GM23338 (cell line): ENCODE measurements at regions not wholly inside any gene's neighbourhood (a gene's known extent, or its start where the extent isn't known, plus 50 kb on each side); places are given as distances from the start of the nearest gene placed in this dataset.

ENCODE experiments used
- ATAC-seq: fragments of 200-7000 bp; cut with Tn5 transposase; 3 replicates; pipeline ENCODE4 v1.9.1; 2020
- DNase-seq: peaks from one replicate; pipeline ENCODE4 v3.0.0-alpha.2; 2015; ENCODE audit warnings: low spot score
- H2AFZ ChIP-seq: fragments of 200-600 bp; sonication (generic); 2 replicates; pipeline ENCODE4 v1.8.0; 2016; ENCODE audit warnings: antibody characterized with exemption, mild to moderate bottlenecking, moderate library complexity
- H3F3A ChIP-seq: fragments of 200-600 bp; sonication (generic); replicated peaks from 2 replicates; pipeline ENCODE4 v1.8.0; 2017; ENCODE audit warnings: antibody characterized with exemption, mixed run types, low read depth
- H3K27ac ChIP-seq: fragments of 200-600 bp; sonication (generic); 2 replicates; pipeline ENCODE4 v1.6.1; 2016; ENCODE audit warnings: low read depth
- H3K27me3 ChIP-seq: fragments of 200-600 bp; sonication (generic); 2 replicates; pipeline ENCODE4 v1.8.0; 2016; ENCODE audit warnings: mild to moderate bottlenecking, mixed run types, moderate library complexity; ENCODE audit not compliant: insufficient read depth
- H3K36me3 ChIP-seq: fragments of 200-600 bp; sonication (generic); 2 replicates; pipeline ENCODE4 v1.8.0; 2016; ENCODE audit warnings: mild to moderate bottlenecking; ENCODE audit not compliant: insufficient read depth
- H3K4me1 ChIP-seq: fragments of 200-600 bp; sonication (generic); 2 replicates; pipeline ENCODE4 v1.8.0; 2016; ENCODE audit warnings: mild to moderate bottlenecking, moderate library complexity; ENCODE audit not compliant: insufficient read depth
- H3K4me2 ChIP-seq: fragments of 200-600 bp; sonication (generic); 2 replicates; pipeline ENCODE4 v1.7.1; 2017; ENCODE audit warnings: mixed run types
- H3K4me3 ChIP-seq: fragments of 200-600 bp; sonication (generic); 2 replicates; pipeline ENCODE4 v1.6.1; 2016; ENCODE audit warnings: mixed run types
- H3K79me2 ChIP-seq: fragments of 200-600 bp; sonication (generic); replicated peaks from 2 replicates; pipeline ENCODE4 v1.8.0; 2017; ENCODE audit warnings: mild to moderate bottlenecking; ENCODE audit not compliant: insufficient read depth
- H3K9me2 ChIP-seq: fragments of 200-600 bp; sonication (generic); 2 replicates; pipeline ENCODE4 v1.8.0; 2017; ENCODE audit not compliant: insufficient read depth
- H4K20me1 ChIP-seq: fragments of 200-600 bp; sonication (generic); replicated peaks from 2 replicates; pipeline ENCODE4 v1.8.0; 2017; ENCODE audit warnings: mild to moderate bottlenecking; ENCODE audit not compliant: insufficient read depth
- H3K27ac Mint-ChIP-seq: 2 replicates; pipeline ENCODE4 v1.8.0; 2020; ENCODE audit warnings: inconsistent platforms, mild to moderate bottlenecking, moderate library complexity, mixed read lengths
- H3K27me3 Mint-ChIP-seq: 3 replicates; pipeline ENCODE4 v1.8.0; 2022; ENCODE audit warnings: low read depth, mild to moderate bottlenecking, moderate library complexity, mixed read lengths, inconsistent platforms; ENCODE audit not compliant: insufficient read depth, poor library complexity
- H3K36me3 Mint-ChIP-seq: 3 replicates; pipeline ENCODE4 v1.8.0; 2021; ENCODE audit warnings: low read depth, mild to moderate bottlenecking, inconsistent platforms, moderate library complexity, mixed read lengths
- H3K4me1 Mint-ChIP-seq: 3 replicates; pipeline ENCODE4 v1.8.0; 2020; ENCODE audit warnings: mild to moderate bottlenecking, inconsistent platforms, mixed read lengths
- H3K4me3 Mint-ChIP-seq: 3 replicates; pipeline ENCODE4 v1.8.0; 2021; ENCODE audit warnings: moderate library complexity, mild to moderate bottlenecking, inconsistent platforms, mixed read lengths
- H3K9me3 Mint-ChIP-seq: 3 replicates; pipeline ENCODE4 v1.8.0; 2020; ENCODE audit warnings: moderate library complexity, mild to moderate bottlenecking, inconsistent platforms, mixed read lengths
- CREB1 ChIP-seq: fragments of 250-450 bp; sonication (Bioruptor Pico); IDR thresholded peaks from 2 replicates; pipeline ENCODE4 v1.5.0; 2020; ENCODE audit warnings: low read depth, mild to moderate bottlenecking, moderate library complexity
- EZH2 ChIP-seq: fragments of 200-600 bp; sonication (generic); IDR thresholded peaks from one replicate; pipeline ENCODE4 v1.8.0; 2017; ENCODE audit warnings: antibody characterized with exemption, mild to moderate bottlenecking, low read depth; ENCODE audit not compliant: unreplicated experiment
- EZH2phosphoT487 ChIP-seq: fragments of 200-600 bp; sonication (generic); IDR thresholded peaks from one replicate; pipeline ENCODE4 v1.8.1; 2018; ENCODE audit warnings: antibody characterized with exemption; ENCODE audit not compliant: unreplicated experiment
- JUNB ChIP-seq: IDR thresholded peaks from one replicate; pipeline ENCODE4 v1.6.1; 2016; ENCODE audit warnings: antibody characterized with exemption; ENCODE audit not compliant: unreplicated experiment
- NANOG ChIP-seq: IDR thresholded peaks from 2 replicates; pipeline ENCODE4 v1.6.1; 2016; ENCODE audit warnings: antibody characterized with exemption, borderline replicate concordance
- POLR2AphosphoS5 ChIP-seq: IDR thresholded peaks from 2 replicates; pipeline ENCODE4 v1.6.1; 2016; ENCODE audit warnings: antibody characterized with exemption, low read depth
- STAT1 ChIP-seq: IDR thresholded peaks from one replicate; pipeline ENCODE4 v1.6.1; 2016; ENCODE audit warnings: antibody characterized with exemption; ENCODE audit not compliant: unreplicated experiment
- ZNF114 ChIP-seq: fragments of 250-450 bp; sonication (Bioruptor Pico); IDR thresholded peaks from 2 replicates; pipeline ENCODE4 v1.5.0; 2020; ENCODE audit warnings: mild to moderate bottlenecking, moderate library complexity
- ZNF331 ChIP-seq: fragments of 250-450 bp; sonication (Bioruptor Pico); IDR thresholded peaks from 2 replicates; pipeline ENCODE4 v1.5.0; 2020; ENCODE audit warnings: low read depth, mild to moderate bottlenecking, moderate library complexity
- TF ChIP-seq, protein P1 (sequence below), 2 experiments: fragments of 200-600 bp in 1 of 2; sonication (generic) in 1 of 2; conservative IDR thresholded peaks; 2 replicates each; pipeline versions ENCODE4 v1.5.1 to v1.6.1; 2016 to 2017; ENCODE audit warnings: antibody characterized with exemption in 2 of 2, low read depth in 2 of 2, mild to moderate bottlenecking in 2 of 2, moderate library complexity in 1 of 2
- TF ChIP-seq, protein P2 (sequence below): IDR thresholded peaks from one replicate; pipeline ENCODE4 v1.6.1; 2018; ENCODE audit warnings: antibody characterized with exemption; ENCODE audit not compliant: unreplicated experiment
- TF ChIP-seq, protein P3 (sequence below): IDR thresholded peaks from 2 replicates; pipeline ENCODE4 v1.6.1; 2016; ENCODE audit warnings: antibody characterized with exemption

DNA sequence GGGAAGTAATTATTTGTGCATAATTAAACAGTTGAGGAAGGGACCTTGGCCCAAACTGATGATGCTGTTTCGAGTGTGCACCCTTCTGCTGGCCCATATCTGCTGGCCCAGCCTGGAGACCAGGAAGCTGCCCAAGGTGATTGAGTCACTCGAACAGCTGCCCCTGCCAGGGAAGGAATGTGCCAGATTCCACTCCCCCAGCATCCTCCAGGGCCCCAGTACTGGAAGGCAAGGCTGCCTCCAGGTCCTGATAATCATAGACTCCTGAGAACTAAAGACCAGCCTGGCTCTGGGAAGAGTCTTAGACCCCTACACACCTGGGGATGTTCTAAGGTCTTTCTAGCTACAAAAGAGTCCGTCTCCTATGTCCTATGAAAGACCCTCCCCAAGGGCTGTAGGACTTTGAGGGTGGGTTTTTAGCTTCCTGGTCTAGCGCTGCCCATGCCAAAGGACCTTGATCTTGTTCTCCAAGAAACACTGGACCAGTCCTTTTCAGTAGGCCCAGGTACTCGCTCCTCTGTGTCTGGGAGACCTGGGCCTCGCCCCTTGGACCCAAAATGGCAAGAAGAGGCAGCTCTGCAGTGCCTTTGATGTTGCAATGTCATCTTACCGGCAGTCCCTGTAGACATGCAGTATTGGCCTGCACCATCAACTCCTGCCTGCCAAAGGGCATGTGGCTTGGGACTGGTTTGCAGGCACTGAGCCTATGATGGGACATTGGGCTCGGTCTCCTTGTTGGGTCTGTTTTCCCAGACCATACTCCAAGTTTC lies 103.2 kb upstream of the GPR26 start (continued):
- TF ChIP-seq, protein P1, sequence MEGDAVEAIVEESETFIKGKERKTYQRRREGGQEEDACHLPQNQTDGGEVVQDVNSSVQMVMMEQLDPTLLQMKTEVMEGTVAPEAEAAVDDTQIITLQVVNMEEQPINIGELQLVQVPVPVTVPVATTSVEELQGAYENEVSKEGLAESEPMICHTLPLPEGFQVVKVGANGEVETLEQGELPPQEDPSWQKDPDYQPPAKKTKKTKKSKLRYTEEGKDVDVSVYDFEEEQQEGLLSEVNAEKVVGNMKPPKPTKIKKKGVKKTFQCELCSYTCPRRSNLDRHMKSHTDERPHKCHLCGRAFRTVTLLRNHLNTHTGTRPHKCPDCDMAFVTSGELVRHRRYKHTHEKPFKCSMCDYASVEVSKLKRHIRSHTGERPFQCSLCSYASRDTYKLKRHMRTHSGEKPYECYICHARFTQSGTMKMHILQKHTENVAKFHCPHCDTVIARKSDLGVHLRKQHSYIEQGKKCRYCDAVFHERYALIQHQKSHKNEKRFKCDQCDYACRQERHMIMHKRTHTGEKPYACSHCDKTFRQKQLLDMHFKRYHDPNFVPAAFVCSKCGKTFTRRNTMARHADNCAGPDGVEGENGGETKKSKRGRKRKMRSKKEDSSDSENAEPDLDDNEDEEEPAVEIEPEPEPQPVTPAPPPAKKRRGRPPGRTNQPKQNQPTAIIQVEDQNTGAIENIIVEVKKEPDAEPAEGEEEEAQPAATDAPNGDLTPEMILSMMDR (conservative IDR thresholded peaks at IDR 0.05; ENCODE audit: low read depth in 2 of 2) = no peak
- TF ChIP-seq EZH2phosphoT487 (no peak), STAT1 (no peak)

DNA sequence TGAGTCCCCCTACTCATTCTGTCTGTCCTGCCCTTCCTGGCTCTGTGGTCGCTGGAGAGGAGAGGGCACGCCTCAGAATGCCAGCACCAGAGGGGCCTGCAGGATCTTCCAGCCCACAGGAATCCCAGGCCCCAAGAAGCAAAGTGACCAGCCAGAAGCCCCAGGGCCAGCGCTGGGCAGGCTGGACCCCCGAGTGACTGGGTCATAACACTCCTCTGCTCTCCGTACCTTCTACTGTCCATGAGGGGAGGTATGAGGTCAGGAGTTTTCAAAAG lies 102.6 kb upstream of the GPR26 start:
- H3K36me3 Mint-ChIP-seq = no peaks in the 10 kb centered on the region
- H3K27ac Mint-ChIP-seq = no peak overlapping the region
- no peak for ATAC-seq
- Histone ChIP-seq H3K4me2 (no peak overlapping the region), H3K36me3 (no peaks in the 10 kb centered on the region), H3K27me3 (no peaks in the 10 kb centered on the region), H3K79me2 (no peaks in the 10 kb centered on the region), H4K20me1 (no peaks in the 10 kb centered on the region), H3K4me1 (no peaks in the 10 kb centered on the region), H3K4me3 (no peak overlapping the region), H3F3A (no peaks in the 10 kb centered on the region), H3K9me2 (no peaks in the 10 kb centered on the region), H2AFZ (no peak overlapping the region), H3K27ac (no peak overlapping the region)
- H3K9me3 Mint-ChIP-seq = no peaks in the 10 kb centered on the region
- peaks cover 6% of the 10 kb centered on the region for H3K27me3 Mint-ChIP-seq
- peaks cover 4% of the 10 kb centered on the region; the same call in 1 of the 3 replicates for H3K4me1 Mint-ChIP-seq
- no peak overlapping the region for H3K4me3 Mint-ChIP-seq
- no peak for DNase-seq
- TF ChIP-seq ZNF331 (CRISPR knock-in tag) (no peak), EZH2 (no peak), POLR2AphosphoS5 (no peak), JUNB (no peak), NANOG (no peak), EZH2phosphoT487 (no peak), STAT1 (no peak), ZNF114 (no peak), CREB1 (CRISPR knock-in tag) (no peak)
- TF ChIP-seq, protein P1 (conservative IDR thresholded peaks at IDR 0.05; ENCODE audit: low read depth in 2 of 2) = no peak
- TF ChIP-seq, protein P2, sequence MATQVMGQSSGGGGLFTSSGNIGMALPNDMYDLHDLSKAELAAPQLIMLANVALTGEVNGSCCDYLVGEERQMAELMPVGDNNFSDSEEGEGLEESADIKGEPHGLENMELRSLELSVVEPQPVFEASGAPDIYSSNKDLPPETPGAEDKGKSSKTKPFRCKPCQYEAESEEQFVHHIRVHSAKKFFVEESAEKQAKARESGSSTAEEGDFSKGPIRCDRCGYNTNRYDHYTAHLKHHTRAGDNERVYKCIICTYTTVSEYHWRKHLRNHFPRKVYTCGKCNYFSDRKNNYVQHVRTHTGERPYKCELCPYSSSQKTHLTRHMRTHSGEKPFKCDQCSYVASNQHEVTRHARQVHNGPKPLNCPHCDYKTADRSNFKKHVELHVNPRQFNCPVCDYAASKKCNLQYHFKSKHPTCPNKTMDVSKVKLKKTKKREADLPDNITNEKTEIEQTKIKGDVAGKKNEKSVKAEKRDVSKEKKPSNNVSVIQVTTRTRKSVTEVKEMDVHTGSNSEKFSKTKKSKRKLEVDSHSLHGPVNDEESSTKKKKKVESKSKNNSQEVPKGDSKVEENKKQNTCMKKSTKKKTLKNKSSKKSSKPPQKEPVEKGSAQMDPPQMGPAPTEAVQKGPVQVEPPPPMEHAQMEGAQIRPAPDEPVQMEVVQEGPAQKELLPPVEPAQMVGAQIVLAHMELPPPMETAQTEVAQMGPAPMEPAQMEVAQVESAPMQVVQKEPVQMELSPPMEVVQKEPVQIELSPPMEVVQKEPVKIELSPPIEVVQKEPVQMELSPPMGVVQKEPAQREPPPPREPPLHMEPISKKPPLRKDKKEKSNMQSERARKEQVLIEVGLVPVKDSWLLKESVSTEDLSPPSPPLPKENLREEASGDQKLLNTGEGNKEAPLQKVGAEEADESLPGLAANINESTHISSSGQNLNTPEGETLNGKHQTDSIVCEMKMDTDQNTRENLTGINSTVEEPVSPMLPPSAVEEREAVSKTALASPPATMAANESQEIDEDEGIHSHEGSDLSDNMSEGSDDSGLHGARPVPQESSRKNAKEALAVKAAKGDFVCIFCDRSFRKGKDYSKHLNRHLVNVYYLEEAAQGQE = no peak
- TF ChIP-seq, protein P3, sequence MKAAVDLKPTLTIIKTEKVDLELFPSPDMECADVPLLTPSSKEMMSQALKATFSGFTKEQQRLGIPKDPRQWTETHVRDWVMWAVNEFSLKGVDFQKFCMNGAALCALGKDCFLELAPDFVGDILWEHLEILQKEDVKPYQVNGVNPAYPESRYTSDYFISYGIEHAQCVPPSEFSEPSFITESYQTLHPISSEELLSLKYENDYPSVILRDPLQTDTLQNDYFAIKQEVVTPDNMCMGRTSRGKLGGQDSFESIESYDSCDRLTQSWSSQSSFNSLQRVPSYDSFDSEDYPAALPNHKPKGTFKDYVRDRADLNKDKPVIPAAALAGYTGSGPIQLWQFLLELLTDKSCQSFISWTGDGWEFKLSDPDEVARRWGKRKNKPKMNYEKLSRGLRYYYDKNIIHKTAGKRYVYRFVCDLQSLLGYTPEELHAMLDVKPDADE = no peak
